ENCODE measurements at regions not wholly inside any gene's neighbourhood (a gene's known extent, or its start where the extent isn't known, plus 50 kb on each side); places are given as distances from the start of the nearest gene placed in this dataset.
"Not testable (repeated sequence)": the region's sequence is repeated elsewhere in the genome, so short reads cannot be mapped to it uniquely, and the experiment has no call there.

GRCh38 chr5:87782916-87783315 is 370.2 kb upstream of the CCNH start:
- peaks cover 41% of the 10 kb centered on the region for H3K27me3 ChIP-seq (ENCODE audit: insufficient read depth, low read length)
- no peaks in the 10 kb centered on the region for H3K9me3 ChIP-seq (ENCODE audit: insufficient read depth, low read depth, low read length)
- no peaks in the 10 kb centered on the region for H3K36me3 ChIP-seq (ENCODE audit: insufficient read depth, low read depth, low read length)
- H3K4me1 ChIP-seq (ENCODE audit: insufficient read depth, low read length) = peaks cover 15% of the 10 kb centered on the region; the same call in 1 of the 2 replicates
- no peak overlapping the region for H3K27ac ChIP-seq (ENCODE audit: low read length)
- no peak overlapping the region for H3K9ac ChIP-seq (ENCODE audit: low read depth, low read length)
- H3K4me3 ChIP-seq (ENCODE audit: low read length) = no peak overlapping the region

GRCh38 chr5:87781976-87782375 is 369.2 kb upstream of the CCNH start:
- peaks cover 39% of the 10 kb centered on the region for H3K27me3 ChIP-seq (ENCODE audit: insufficient read depth, low read length)
- no peak overlapping the region for H3K4me3 ChIP-seq (ENCODE audit: low read length)
- no peaks in the 10 kb centered on the region for H3K9me3 ChIP-seq (ENCODE audit: insufficient read depth, low read depth, low read length)
- no peaks in the 10 kb centered on the region for H3K36me3 ChIP-seq (ENCODE audit: insufficient read depth, low read depth, low read length)
- H3K27ac ChIP-seq (ENCODE audit: low read length) = no peak overlapping the region
- H3K9ac ChIP-seq (ENCODE audit: low read depth, low read length) = no peak overlapping the region
- peaks cover 13% of the 10 kb centered on the region; the same call in 1 of the 2 replicates for H3K4me1 ChIP-seq (ENCODE audit: insufficient read depth, low read length)

- Histone ChIP-seq H3K4me1 (ENCODE audit: insufficient read depth, low read length) (peaks cover 11% of the 10 kb centered on the region; the same call in 1 of the 2 replicates), H3K27ac (ENCODE audit: low read length) (no peak overlapping the region), H3K9me3 (ENCODE audit: insufficient read depth, low read depth, low read length) (no peaks in the 10 kb centered on the region), H3K9ac (ENCODE audit: low read depth, low read length) (peak overlapping the region; percentile 16; the same call in 1 of the 2 replicates), H3K27me3 (ENCODE audit: insufficient read depth, low read length) (peaks cover 30% of the 10 kb centered on the region), H3K4me3 (ENCODE audit: low read length) (peak overlapping the region; percentile 47; the same call in 1 of the 2 replicates), H3K36me3 (ENCODE audit: insufficient read depth, low read depth, low read length) (no peaks in the 10 kb centered on the region)
Measured at GRCh38 chr5:87780831-87781760, 368.4 kb upstream of the CCNH start.

GRCh38 chr5:87778876-87779275 is 366.1 kb upstream of the CCNH start:
- H3K4me3 ChIP-seq (ENCODE audit: low read length) = no peak overlapping the region
- H3K36me3 ChIP-seq (ENCODE audit: insufficient read depth, low read depth, low read length) = no peaks in the 10 kb centered on the region
- no peaks in the 10 kb centered on the region for H3K9me3 ChIP-seq (ENCODE audit: insufficient read depth, low read depth, low read length)
- H3K27me3 ChIP-seq (ENCODE audit: insufficient read depth, low read length) = peaks cover 9% of the 10 kb centered on the region; the same call in 1 of the 2 replicates
- H3K27ac ChIP-seq (ENCODE audit: low read length) = no peak overlapping the region
- no peak overlapping the region for H3K9ac ChIP-seq (ENCODE audit: low read depth, low read length)
- H3K4me1 ChIP-seq (ENCODE audit: insufficient read depth, low read length) = peaks cover 6% of the 10 kb centered on the region; the same call in 1 of the 2 replicates

- Histone ChIP-seq H3K9ac (ENCODE audit: low read depth, low read length) (no peak overlapping the region), H3K27me3 (ENCODE audit: insufficient read depth, low read length) (peaks cover 1% of the 10 kb centered on the region; the same call in 1 of the 2 replicates), H3K4me3 (ENCODE audit: low read length) (no peak overlapping the region), H3K27ac (ENCODE audit: low read length) (no peak overlapping the region), H3K4me1 (ENCODE audit: insufficient read depth, low read length) (peaks cover 6% of the 10 kb centered on the region; the same call in 1 of the 2 replicates), H3K36me3 (ENCODE audit: insufficient read depth, low read depth, low read length) (no peaks in the 10 kb centered on the region), H3K9me3 (ENCODE audit: insufficient read depth, low read depth, low read length) (no peaks in the 10 kb centered on the region)
Measured at GRCh38 chr5:87777877-87778276, 365.1 kb upstream of the CCNH start.

GRCh38 chr5:87776785-87777184 is 364.1 kb upstream of the CCNH start:
- Histone ChIP-seq H3K4me3 (ENCODE audit: low read length) (no peak overlapping the region), H3K9ac (ENCODE audit: low read depth, low read length) (no peak overlapping the region), H3K36me3 (ENCODE audit: insufficient read depth, low read depth, low read length) (no peaks in the 10 kb centered on the region), H3K9me3 (ENCODE audit: insufficient read depth, low read depth, low read length) (no peaks in the 10 kb centered on the region), H3K27ac (ENCODE audit: low read length) (no peak overlapping the region), H3K27me3 (ENCODE audit: insufficient read depth, low read length) (no peaks in the 10 kb centered on the region), H3K4me1 (ENCODE audit: insufficient read depth, low read length) (peaks cover 3% of the 10 kb centered on the region; the same call in 1 of the 2 replicates)

- H3K27me3 ChIP-seq (ENCODE audit: insufficient read depth, low read length); H3K4me1 ChIP-seq (ENCODE audit: insufficient read depth, low read length); H3K9ac ChIP-seq (ENCODE audit: low read depth, low read length); H3K36me3 ChIP-seq (ENCODE audit: insufficient read depth, low read depth, low read length); H3K4me3 ChIP-seq (ENCODE audit: low read length); H3K27ac ChIP-seq (ENCODE audit: low read length); H3K9me3 ChIP-seq (ENCODE audit: insufficient read depth, low read depth, low read length): not testable (repeated sequence)
Measured at GRCh38 chr5:87776302-87776701, 363.6 kb upstream of the CCNH start.

- no peaks in the 10 kb centered on the region for H3K36me3 ChIP-seq (ENCODE audit: insufficient read depth, low read depth, low read length)
- no peaks in the 10 kb centered on the region for H3K9me3 ChIP-seq (ENCODE audit: insufficient read depth, low read depth, low read length)
- H3K9ac ChIP-seq (ENCODE audit: low read depth, low read length) = no peak overlapping the region
- no peak overlapping the region for H3K4me3 ChIP-seq (ENCODE audit: low read length)
- no peak overlapping the region for H3K27ac ChIP-seq (ENCODE audit: low read length)
- no peaks in the 10 kb centered on the region for H3K4me1 ChIP-seq (ENCODE audit: insufficient read depth, low read length)
- no peaks in the 10 kb centered on the region; the same call in 1 of the 2 replicates for H3K27me3 ChIP-seq (ENCODE audit: insufficient read depth, low read length)
Measured at GRCh38 chr5:87775228-87775627, 362.5 kb upstream of the CCNH start.

- Histone ChIP-seq H3K36me3 (ENCODE audit: insufficient read depth, low read depth, low read length) (no peaks in the 10 kb centered on the region), H3K4me3 (ENCODE audit: low read length) (no peak overlapping the region), H3K9ac (ENCODE audit: low read depth, low read length) (no peak overlapping the region), H3K27me3 (ENCODE audit: insufficient read depth, low read length) (no peaks in the 10 kb centered on the region; the same call in 1 of the 2 replicates), H3K4me1 (ENCODE audit: insufficient read depth, low read length) (no peaks in the 10 kb centered on the region), H3K27ac (ENCODE audit: low read length) (no peak overlapping the region), H3K9me3 (ENCODE audit: insufficient read depth, low read depth, low read length) (no peaks in the 10 kb centered on the region)
Measured at GRCh38 chr5:87774804-87775203, 362.1 kb upstream of the CCNH start.

GRCh38 chr5:87770601-87771121 is 357.9 kb upstream of the CCNH start:
- no peaks in the 10 kb centered on the region for H3K4me1 ChIP-seq (ENCODE audit: insufficient read depth, low read length)
- no peaks in the 10 kb centered on the region for H3K36me3 ChIP-seq (ENCODE audit: insufficient read depth, low read depth, low read length)
- peak overlapping the region; percentile 60; the same call in 1 of the 2 replicates for H3K4me3 ChIP-seq (ENCODE audit: low read length)
- H3K9me3 ChIP-seq (ENCODE audit: insufficient read depth, low read depth, low read length) = no peaks in the 10 kb centered on the region
- no peak overlapping the region for H3K9ac ChIP-seq (ENCODE audit: low read depth, low read length)
- H3K27me3 ChIP-seq (ENCODE audit: insufficient read depth, low read length) = no peaks in the 10 kb centered on the region; the same call in 1 of the 2 replicates
- H3K27ac ChIP-seq (ENCODE audit: low read length) = no peak overlapping the region

GRCh38 chr5:87770016-87770570 is 357.4 kb upstream of the CCNH start:
- Histone ChIP-seq H3K9me3 (ENCODE audit: insufficient read depth, low read depth, low read length) (no peaks in the 10 kb centered on the region), H3K27me3 (ENCODE audit: insufficient read depth, low read length) (no peaks in the 10 kb centered on the region; the same call in 1 of the 2 replicates), H3K4me3 (ENCODE audit: low read length) (peak overlapping the region; percentile 60; the same call in 1 of the 2 replicates), H3K36me3 (ENCODE audit: insufficient read depth, low read depth, low read length) (no peaks in the 10 kb centered on the region), H3K27ac (ENCODE audit: low read length) (no peak overlapping the region), H3K9ac (ENCODE audit: low read depth, low read length) (no peak overlapping the region), H3K4me1 (ENCODE audit: insufficient read depth, low read length) (no peaks in the 10 kb centered on the region)

Measured in iPS-20b (cell line).